OCI-LY3 (cell line): ENCODE measurements at regions not wholly inside any gene's neighbourhood (a gene's known extent, or its start where the extent isn't known, plus 50 kb on each side); places are given as distances from the start of the nearest gene placed in this dataset.

Source experiments
- CTCF ChIP-seq: fragments of 200-600, 300-600 bp; sonication (generic); IDR thresholded peaks from 2 replicates; pipeline ENCODE4 v1.5.1; 2014; ENCODE audit warnings: antibody characterized with exemption, low read length, low read depth
- EZH2phosphoT487 ChIP-seq: fragments of 200-600 bp; shearing (Covaris generic); IDR thresholded peaks from 2 replicates; pipeline ENCODE4 v1.6.1; 2018; ENCODE audit warnings: antibody characterized with exemption, mixed run types, low read depth

GRCh38 chr6:19492636-19493405 lies 344.3 kb upstream of the ID4 start:
- TF ChIP-seq CTCF (no peak), EZH2phosphoT487 (no peak)
